ENCODE measurements at regions not wholly inside any gene's neighbourhood (a gene's known extent, or its start where the extent isn't known, plus 50 kb on each side); places are given as distances from the start of the nearest gene placed in this dataset.

DNA sequence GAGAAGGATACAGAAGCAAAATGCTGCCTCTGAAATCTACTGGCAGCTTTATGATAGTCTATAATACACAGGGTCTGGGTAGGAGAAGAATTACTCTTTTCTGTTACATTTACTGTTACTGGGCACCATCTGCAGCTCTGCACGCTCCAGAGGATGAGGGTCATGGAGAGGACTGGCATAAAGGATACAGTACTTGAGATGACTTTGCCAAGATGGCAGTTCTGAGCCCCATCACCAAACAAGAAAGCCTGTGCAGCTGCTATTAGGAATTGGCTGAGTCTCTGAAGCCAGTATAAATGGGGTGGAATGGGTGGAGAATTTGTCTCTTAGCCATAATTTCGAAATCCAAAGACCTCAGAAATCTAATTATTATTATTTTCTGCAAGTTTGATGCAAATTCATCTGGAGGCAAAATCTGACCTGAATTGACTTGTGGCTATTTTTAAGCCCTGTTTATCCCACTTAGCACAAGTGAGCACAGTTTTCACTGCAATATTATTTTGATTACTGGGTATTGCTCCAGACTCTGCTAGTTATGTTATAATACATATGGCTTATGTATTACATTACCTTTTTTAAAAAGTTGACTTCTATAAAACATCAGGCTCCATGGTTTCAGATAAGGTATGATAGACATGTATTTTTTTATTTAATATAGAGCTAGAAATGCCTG, 579.5 kb downstream of the MBD2 start:
- Histone ChIP-seq H2BK5ac (ENCODE audit: low read depth, low read length, poor library complexity, severe bottlenecking) (no peak overlapping the region), H4K8ac (ENCODE audit: low read depth in 2 of 2, low read length in 2 of 2) (no peak overlapping the region), H3K79me1 (ENCODE audit: low read depth in 1 of 2, low read length in 2 of 2) (no peaks in the 10 kb centered on the region), H3K9me1 (ENCODE audit: insufficient read depth, low read length) (no peaks in the 10 kb centered on the region), H2BK120ac (ENCODE audit: low read depth, low read length) (no peak overlapping the region), H3K23ac (ENCODE audit: low read depth, low read length) (no peak overlapping the region), H3K9me3 (ENCODE audit: control insufficient read depth, insufficient read depth, low read length) (peaks cover 4% of the 10 kb centered on the region), H3K27ac (ENCODE audit: insufficient read depth, low read length) (no peak overlapping the region), H3K36me3 (ENCODE audit: control insufficient read depth, insufficient read depth, low read length) (no peaks in the 10 kb centered on the region), H4K20me1 (ENCODE audit: insufficient read depth, low read length) (no peaks in the 10 kb centered on the region), H2BK20ac (ENCODE audit: low read depth, low read length) (no peak overlapping the region), H2BK15ac (ENCODE audit: low read depth, low read length) (no peak overlapping the region), H3K14ac (replicated peaks; ENCODE audit: low read depth, low read length) (no peak overlapping the region), H3K4me2 (ENCODE audit: low read depth, low read length) (no peak overlapping the region), H3K27me3 (ENCODE audit: control insufficient read depth, insufficient read depth, low read length) (no peaks in the 10 kb centered on the region), H3K56ac (ENCODE audit: extremely low read depth, insufficient read depth, low read length) (no peak overlapping the region), H3K4ac (ENCODE audit: low read depth, low read length) (no peak overlapping the region), H3K4me3 (ENCODE audit: insufficient read depth, low read depth, low read length) (no peak overlapping the region), H4K91ac (ENCODE audit: insufficient read depth, low read depth, low read length) (no peak overlapping the region), H2AFZ (replicated peaks; ENCODE audit: low read length, poor library complexity) (no peak overlapping the region), H3K4me1 (ENCODE audit: control insufficient read depth, insufficient read depth, low read length) (no peaks in the 10 kb centered on the region), H2AK5ac (ENCODE audit: low read depth, low read length) (no peak overlapping the region), H3K9ac (ENCODE audit: low read depth, low read length) (no peak overlapping the region), H4K5ac (ENCODE audit: low read depth, low read length) (no peak overlapping the region), H2AK9ac (replicated peaks; ENCODE audit: low read depth, low read length, poor library complexity) (no peak overlapping the region), H3K18ac (ENCODE audit: low read depth, low read length) (no peak overlapping the region)
- no peak for ATAC-seq (ENCODE audit: low read depth)
- intact Hi-C loops (cut with micrococcal nuclease), result no loop called here
- BruUV-seq (replicated peaks), result no TSS peak
- WGBS, 2 experiments (ENCODE audit: extremely low coverage in 2 of 2, insufficient read length in 1 of 2), result no CpG with 5 or more reads among the region's 2 CpGs
- TF ChIP-seq BHLHE40 (IDR thresholded peaks at IDR 0.05; ENCODE audit: low read depth, low read length), result no peak
- no peak for TF ChIP-seq CEBPB (IDR thresholded peaks at IDR 0.05; ENCODE audit: low read depth, low read length)
- no peak for TF ChIP-seq RCOR1 (IDR thresholded peaks at IDR 0.05; ENCODE audit: insufficient replicate concordance, low read length)
- no peak for TF ChIP-seq ELK1 (IDR thresholded peaks at IDR 0.05; ENCODE audit: borderline replicate concordance, low read depth, low read length)
- TF ChIP-seq, protein P1, sequence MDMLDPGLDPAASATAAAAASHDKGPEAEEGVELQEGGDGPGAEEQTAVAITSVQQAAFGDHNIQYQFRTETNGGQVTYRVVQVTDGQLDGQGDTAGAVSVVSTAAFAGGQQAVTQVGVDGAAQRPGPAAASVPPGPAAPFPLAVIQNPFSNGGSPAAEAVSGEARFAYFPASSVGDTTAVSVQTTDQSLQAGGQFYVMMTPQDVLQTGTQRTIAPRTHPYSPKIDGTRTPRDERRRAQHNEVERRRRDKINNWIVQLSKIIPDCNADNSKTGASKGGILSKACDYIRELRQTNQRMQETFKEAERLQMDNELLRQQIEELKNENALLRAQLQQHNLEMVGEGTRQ (IDR thresholded peaks at IDR 0.05; ENCODE audit: low read depth, low read length), result no peak
- ChIA-PET CTCF (no interaction called here), POLR2A (ENCODE audit: unreplicated experiment) (no interaction called here)
- no peak for DNase-seq
- in situ Hi-C loops (cut with MboI; ENCODE audit: low sequenced_read_pairs), result no loop called here
- dilution Hi-C loops (cut with HindIII; ENCODE audit: low sequenced_read_pairs, unreplicated experiment), result no loop called here

Measured in IMR-90 (cell line).